Loucy (cell line): ENCODE measurements at regions not wholly inside any gene's neighbourhood (a gene's known extent, or its start where the extent isn't known, plus 50 kb on each side); places are given as distances from the start of the nearest gene placed in this dataset.
"Not testable (repeated sequence)": the region's sequence is repeated elsewhere in the genome, so short reads cannot be mapped to it uniquely, and the experiment has no call there.

Source experiments
- H2AFZ ChIP-seq: fragments of 200-600 bp; sonication (generic); 2 replicates; pipeline ENCODE4 v1.6.0; 2016; ENCODE audit warnings: antibody characterized with exemption, mild to moderate bottlenecking, low read length, moderate library complexity
- H3F3A ChIP-seq: fragments of 200-600 bp; 2 replicates; pipeline ENCODE4 v1.6.0; 2016; ENCODE audit warnings: antibody characterized with exemption, low read depth, mild to moderate bottlenecking
- H3K27me3 ChIP-seq: fragments of 200-600 bp; sonication (generic); 2 replicates; pipeline ENCODE4 v1.6.1; 2014; ENCODE audit warnings: low read length, mild to moderate bottlenecking; ENCODE audit not compliant: insufficient read depth, poor library complexity, severe bottlenecking
- H3K36me3 ChIP-seq: fragments of 200-600 bp; sonication (generic); 2 replicates; pipeline ENCODE4 v1.6.1; 2016; ENCODE audit warnings: low read length; ENCODE audit not compliant: insufficient read depth
- H3K4me1 ChIP-seq: fragments of 200-600 bp; sonication (generic); 2 replicates; pipeline ENCODE4 v1.5.1; 2014; ENCODE audit warnings: low read length, mild to moderate bottlenecking; ENCODE audit not compliant: insufficient read depth, poor library complexity, severe bottlenecking
- H3K4me2 ChIP-seq: fragments of 200-600 bp; sonication (generic); 2 replicates; pipeline ENCODE4 v1.6.0; 2014; ENCODE audit warnings: antibody characterized with exemption, low read length, low read depth, mild to moderate bottlenecking; ENCODE audit not compliant: poor library complexity, severe bottlenecking
- H3K4me3 ChIP-seq: fragments of 200-600 bp; sonication (generic); 2 replicates; pipeline ENCODE4 v1.5.1; 2014; ENCODE audit warnings: low read length, mild to moderate bottlenecking, mixed read lengths; ENCODE audit not compliant: poor library complexity, severe bottlenecking
- H3K79me2 ChIP-seq: fragments of 200-600 bp; sonication (generic); 2 replicates; pipeline ENCODE4 v1.6.1; 2014; ENCODE audit warnings: low read length; ENCODE audit not compliant: insufficient read depth
- H3K9ac ChIP-seq: fragments of 200-600 bp; sonication (generic); 2 replicates; pipeline ENCODE4 v1.6.0; 2014; ENCODE audit warnings: mild to moderate bottlenecking, low read depth, low read length, moderate library complexity; ENCODE audit not compliant: poor library complexity, severe bottlenecking
- H3K9me2 ChIP-seq: fragments of 200-600 bp; sonication (generic); replicated peaks from 2 replicates; pipeline ENCODE4 v1.6.1; 2016; ENCODE audit warnings: low read depth, low read length, mixed read lengths
- H3K9me3 ChIP-seq: fragments of 200-600 bp; sonication (generic); 2 replicates; pipeline ENCODE4 v1.6.1; 2014; ENCODE audit warnings: mild to moderate bottlenecking, antibody characterized with exemption, low read length, low read depth; ENCODE audit not compliant: insufficient read depth
- H4K20me1 ChIP-seq: fragments of 200-600 bp; sonication (generic); 2 replicates; pipeline ENCODE4 v1.6.0; 2014; ENCODE audit warnings: antibody characterized with exemption, low read length, mild to moderate bottlenecking; ENCODE audit not compliant: insufficient read depth, poor library complexity, severe bottlenecking
- CTCF ChIP-seq: fragments of 200-600 bp; sonication (generic); conservative IDR thresholded peaks from 2 replicates; pipeline ENCODE4 v1.5.1; 2014; ENCODE audit warnings: mild to moderate bottlenecking, antibody characterized with exemption, low read length
- EZH2phosphoT487 ChIP-seq: fragments of 200-600 bp; IDR thresholded peaks from 2 replicates; pipeline ENCODE4 v1.6.1; 2018; ENCODE audit warnings: antibody characterized with exemption, mild to moderate bottlenecking, moderate library complexity, borderline replicate concordance

- Histone ChIP-seq H3K4me3 (no peak overlapping the region), H3K79me2 (no peaks in the 10 kb centered on the region), H3K9ac (no peak overlapping the region), H3K9me2 (no peaks in the 10 kb centered on the region), H3K4me1 (no peaks in the 10 kb centered on the region), H4K20me1 (no peaks in the 10 kb centered on the region), H2AFZ (no peak overlapping the region), H3K9me3 (no peaks in the 10 kb centered on the region), H3K4me2 (no peak overlapping the region), H3F3A (no peaks in the 10 kb centered on the region), H3K36me3 (no peaks in the 10 kb centered on the region), H3K27me3 (no peaks in the 10 kb centered on the region)
- TF ChIP-seq EZH2phosphoT487 (no peak), CTCF (no peak)
Measured at GRCh38 chr6:86502497-86502896, 434.8 kb upstream of the HTR1E start.

DNA sequence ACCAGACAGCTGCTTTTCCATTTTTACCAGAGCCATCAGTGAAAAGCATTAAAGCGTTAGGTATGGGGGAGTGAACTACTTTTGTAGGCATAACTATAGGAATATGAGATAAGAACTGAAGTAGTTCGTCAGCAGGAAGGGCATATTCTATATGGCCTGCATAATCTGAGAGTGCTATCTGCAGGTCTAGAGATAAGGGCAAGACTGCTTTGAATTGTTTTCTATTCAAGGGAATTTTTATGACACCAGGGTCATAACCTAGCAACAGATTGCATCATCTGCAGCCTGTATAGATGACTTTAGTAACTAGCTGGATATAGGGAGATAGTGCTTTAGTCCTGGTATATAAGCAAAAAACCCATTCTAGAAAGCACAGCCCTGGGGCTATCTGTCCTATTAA lies 437.3 kb upstream of the HTR1E start:
- Histone ChIP-seq H3K9me2 (no peaks in the 10 kb centered on the region), H3K9ac (no peak overlapping the region), H3F3A (no peaks in the 10 kb centered on the region), H3K4me1 (no peaks in the 10 kb centered on the region), H3K36me3 (no peaks in the 10 kb centered on the region), H3K4me2 (no peak overlapping the region), H3K4me3 (no peak overlapping the region), H3K9me3 (no peaks in the 10 kb centered on the region), H3K27me3 (no peaks in the 10 kb centered on the region), H2AFZ (no peak overlapping the region), H3K79me2 (no peaks in the 10 kb centered on the region), H4K20me1 (no peaks in the 10 kb centered on the region)
- no peak for TF ChIP-seq CTCF

- H3K9me3 ChIP-seq, H4K20me1 ChIP-seq, H3K27me3 ChIP-seq, H3K4me1 ChIP-seq, H3K36me3 ChIP-seq, H3F3A ChIP-seq, H2AFZ ChIP-seq, H3K4me3 ChIP-seq, H3K4me2 ChIP-seq, H3K79me2 ChIP-seq, H3K9ac ChIP-seq, H3K9me2 ChIP-seq: not testable (repeated sequence)
Measured at GRCh38 chr6:86489042-86489441, 448.3 kb upstream of the HTR1E start.

- Histone ChIP-seq H2AFZ (no peak overlapping the region), H3F3A (no peaks in the 10 kb centered on the region), H4K20me1 (no peaks in the 10 kb centered on the region), H3K4me3 (no peak overlapping the region), H3K9me3 (no peaks in the 10 kb centered on the region), H3K9ac (no peak overlapping the region), H3K36me3 (no peaks in the 10 kb centered on the region), H3K27me3 (no peaks in the 10 kb centered on the region), H3K4me2 (no peak overlapping the region), H3K9me2 (no peaks in the 10 kb centered on the region), H3K79me2 (no peaks in the 10 kb centered on the region), H3K4me1 (no peaks in the 10 kb centered on the region)
- TF ChIP-seq EZH2phosphoT487 (no peak), CTCF (no peak)
Measured at GRCh38 chr6:86487660-86488221, 449.6 kb upstream of the HTR1E start.

DNA sequence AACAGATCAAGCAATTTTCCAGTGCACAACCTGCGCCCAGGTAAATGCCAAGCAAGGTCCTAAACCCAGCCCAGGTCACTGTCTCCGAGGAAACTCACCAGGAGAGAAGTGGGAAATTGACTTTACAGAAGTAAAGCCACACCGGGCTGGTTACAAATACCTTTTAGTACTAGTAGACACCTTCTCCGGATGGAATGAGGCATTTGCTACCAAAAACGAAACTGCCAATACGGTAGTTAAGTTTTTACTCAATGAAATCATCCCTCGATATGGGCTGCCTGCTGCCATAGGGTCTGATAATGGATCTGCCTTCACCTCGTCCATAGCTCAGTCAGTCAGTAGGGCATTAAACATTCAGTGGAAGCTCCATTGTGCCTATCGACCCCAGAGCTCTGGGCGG lies 459.0 kb upstream of the HTR1E start:
- H3K4me2 ChIP-seq, H3K4me3 ChIP-seq, H3K4me1 ChIP-seq, H3K9me2 ChIP-seq, H3K27me3 ChIP-seq, H3K36me3 ChIP-seq, H3F3A ChIP-seq, H3K79me2 ChIP-seq, H3K9me3 ChIP-seq, H3K9ac ChIP-seq, H2AFZ ChIP-seq, H4K20me1 ChIP-seq: not testable (repeated sequence)
